ENCODE measurements at regions not wholly inside any gene's neighbourhood (a gene's known extent, or its start where the extent isn't known, plus 50 kb on each side); places are given as distances from the start of the nearest gene placed in this dataset.

GRCh38 chr11:82047200-82047599, 686.5 kb downstream of the FAM181B start:
- TF ChIP-seq POLR2A (IDR thresholded peaks at IDR 0.05) (no peak), CTCF (IDR thresholded peaks at IDR 0.05) (no peak)
